MM.1S (cell line): ENCODE measurements at regions not wholly inside any gene's neighbourhood (a gene's known extent, or its start where the extent isn't known, plus 50 kb on each side); places are given as distances from the start of the nearest gene placed in this dataset.

Experiments used
- CTCF ChIP-seq: fragments of 300-600 bp; sonication (generic); IDR thresholded peaks from 2 replicates; pipeline ENCODE4 v1.5.1; 2016; ENCODE audit warnings: antibody characterized with exemption, low read length, mixed read lengths
- EZH2phosphoT487 ChIP-seq: fragments of 300-600 bp; sonication (generic); IDR thresholded peaks from 2 replicates; pipeline ENCODE4 v1.6.1; 2018; ENCODE audit warnings: antibody characterized with exemption, low read length

DNA sequence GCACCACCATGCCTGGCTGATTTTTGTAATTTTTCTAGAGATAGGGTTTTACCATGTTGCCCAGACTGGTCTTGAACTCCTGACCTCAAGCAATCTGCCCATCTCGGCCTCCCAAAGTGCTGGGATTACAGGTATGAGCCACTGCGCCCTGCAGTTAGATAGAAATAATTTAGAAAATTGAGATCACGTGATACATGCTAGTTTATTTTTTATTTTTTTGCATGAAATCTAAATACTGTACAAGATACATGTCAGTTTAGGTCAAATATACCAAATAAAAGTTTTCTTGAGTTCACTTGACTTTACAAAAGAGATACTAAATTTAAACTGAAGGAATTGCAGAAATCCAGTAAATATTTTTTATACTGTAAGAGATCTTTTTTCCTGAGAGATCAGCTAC is 304.2 kb downstream of the YTHDC2 start:
- TF ChIP-seq CTCF = no peak
- no peak for TF ChIP-seq EZH2phosphoT487
